Testis (tissue), 2 donors: ENCODE measurements at regions not wholly inside any gene's neighbourhood (a gene's known extent, or its start where the extent isn't known, plus 50 kb on each side); places are given as distances from the start of the nearest gene placed in this dataset.

Experiments used
- DNase-seq: peaks from one replicate; pipeline ENCODE4 v3.0.0-alpha.2; 2019
- H3K27ac ChIP-seq, 2 donors: fragments of 200-600 bp; sonication (generic); one replicate each; pipeline ENCODE4 v1.5.1; 2019
- H3K27me3 ChIP-seq: fragments of 200-600 bp; sonication (generic); one replicate; pipeline ENCODE4 v1.5.1; 2019
- H3K36me3 ChIP-seq: fragments of 200-600 bp; sonication (generic); one replicate; pipeline ENCODE4 v1.5.1; 2017; ENCODE audit warnings: low read depth; ENCODE audit errors: missing control alignments
- H3K4me1 ChIP-seq: fragments of 200-600 bp; sonication (generic); one replicate; pipeline ENCODE4 v1.5.1; 2019
- H3K4me3 ChIP-seq, 2 donors: fragments of 200-600 bp; sonication (generic); one replicate each; pipeline ENCODE4 v1.5.1; 2017 to 2019
- H3K9me3 ChIP-seq: fragments of 200-600 bp; sonication (generic); one replicate; pipeline ENCODE4 v1.5.1; 2017
- CTCF ChIP-seq, 3 experiments: fragments of 450-650 bp in 2 of 3; fragments of 200-600 bp in 1 of 3; sonication (generic) in 1 of 3; IDR thresholded peaks; one replicate each; pipeline ENCODE4 v1.5.1; 2016 to 2019; ENCODE audit warnings: antibody characterized with exemption in 3 of 3, mild to moderate bottlenecking in 2 of 3, moderate library complexity in 1 of 3
- POLR2A ChIP-seq: fragments of 450-650 bp; IDR thresholded peaks from one replicate; pipeline ENCODE4 v1.6.1; 2017; ENCODE audit warnings: antibody characterized with exemption, mild to moderate bottlenecking, moderate library complexity
- WGBS, 2 donors: methylation state at CpG; one replicate each; pipeline ENCODE4 v1.1.5; 2018; 5-methylcytosine and 5-hydroxymethylcytosine counted together
- intact Hi-C: fragments of 100-400 bp; cut with DNase I; formaldehyde crosslinking; loops from one replicate; pipeline ENCODE4 v1.15.1; 2023; ENCODE audit warnings: low total_unique reads

- 72 to 91% methylated on average over 3 of the region's 3 CpGs for WGBS, 2 donors
- no peaks in the 10 kb centered on the region for H3K9me3 ChIP-seq
- no peak for TF ChIP-seq POLR2A
- peaks cover 4% of the 10 kb centered on the region for H3K4me1 ChIP-seq
- no peaks in the 10 kb centered on the region for H3K27me3 ChIP-seq
- DNase-seq, result no peak
- H3K27ac ChIP-seq, result no peak overlapping the region
- intact Hi-C loops, result no loop called here
- H3K4me3 ChIP-seq, result no peak overlapping the region
- no peaks in the 10 kb centered on the region for H3K36me3 ChIP-seq
These were observed 88.2 kb upstream of the FER start for GRCh38 chr5:108659531-108659930.

- Histone ChIP-seq H3K9me3 (no peaks in the 10 kb centered on the region), H3K27ac (no peak overlapping the region), H3K4me1 (peaks cover 4% of the 10 kb centered on the region), H3K4me3 (no peak overlapping the region), H3K36me3 (no peaks in the 10 kb centered on the region), H3K27me3 (no peaks in the 10 kb centered on the region)
- intact Hi-C loops, result no loop called here
- WGBS, 2 donors, result 81% methylated on average over 5 of the region's 5 CpGs
- no peak for DNase-seq
- TF ChIP-seq POLR2A, result no peak
- TF ChIP-seq CTCF (IDR thresholded peaks at IDR 0.05), result no peak
These were observed 91.8 kb upstream of the FER start for GRCh38 chr5:108655750-108656450.

GRCh38 chr5:108654051-108654450 is 93.6 kb upstream of the FER start:
- no peak overlapping the region for H3K4me3 ChIP-seq
- no peaks in the 10 kb centered on the region for H3K36me3 ChIP-seq
- TF ChIP-seq POLR2A, result no peak
- no peak for TF ChIP-seq CTCF (IDR thresholded peaks at IDR 0.05)
- peaks cover 4% of the 10 kb centered on the region for H3K4me1 ChIP-seq
- 74 to 80% methylated on average over 1 of the region's 1 CpG for WGBS, 2 donors
- H3K27ac ChIP-seq, result no peak overlapping the region
- no peaks in the 10 kb centered on the region for H3K9me3 ChIP-seq
- H3K27me3 ChIP-seq, result no peaks in the 10 kb centered on the region
- intact Hi-C loops, result no loop called here
- DNase-seq, result no peak

- WGBS, 2 donors, result 93 to 100% methylated on average over 1 of the region's 1 CpG
- intact Hi-C loops, result no loop called here
- Histone ChIP-seq H3K27me3 (no peaks in the 10 kb centered on the region), H3K4me1 (peaks cover 4% of the 10 kb centered on the region), H3K9me3 (no peaks in the 10 kb centered on the region), H3K36me3 (no peaks in the 10 kb centered on the region), H3K4me3 (no peak overlapping the region), H3K27ac (no peak overlapping the region)
- no peak for TF ChIP-seq CTCF (IDR thresholded peaks at IDR 0.05)
- TF ChIP-seq POLR2A, result no peak
- DNase-seq, result no peak
These were observed 94.5 kb upstream of the FER start for GRCh38 chr5:108653201-108653600.

- DNase-seq, result no peak
- H3K9me3 ChIP-seq, result no peaks in the 10 kb centered on the region
- TF ChIP-seq CTCF (IDR thresholded peaks at IDR 0.05), result no peak
- TF ChIP-seq POLR2A, result no peak
- no peak overlapping the region for H3K27ac ChIP-seq
- no peak overlapping the region for H3K4me3 ChIP-seq
- no peaks in the 10 kb centered on the region for H3K4me1 ChIP-seq
- H3K36me3 ChIP-seq, result no peaks in the 10 kb centered on the region
- no peaks in the 10 kb centered on the region for H3K27me3 ChIP-seq
- intact Hi-C loops, result no loop called here
These were observed 96.7 kb upstream of the FER start for GRCh38 chr5:108650997-108651396.
